Esophagus squamous epithelium (tissue), 5 donors: ENCODE measurements at regions not wholly inside any gene's neighbourhood (a gene's known extent, or its start where the extent isn't known, plus 50 kb on each side); places are given as distances from the start of the nearest gene placed in this dataset.

Source experiments
- DNase-seq: peaks from one replicate; lab custom pipeline; 2025; lab: John Stamatoyannopoulos, UW
- H3K27ac ChIP-seq, 4 donors: fragments of 200-600 bp; sonication (generic); one replicate each; pipeline ENCODE4 v1.5.1; 2016 to 2019; ENCODE audit warnings: mild to moderate bottlenecking in 1 of 4
- H3K27me3 ChIP-seq, 4 donors: fragments of 200-600 bp; sonication (generic); 1 replicate in 3 of 4; 2 replicates in 1 of 4; pipeline versions ENCODE4 v1.5.1 to v1.6.0; 2017 to 2021; ENCODE audit warnings: antibody characterized with exemption in 1 of 4
- H3K36me3 ChIP-seq, 3 donors: fragments of 200-600 bp; sonication (generic); one replicate each; pipeline ENCODE4 v1.5.1; 2016 to 2019
- H3K4me1 ChIP-seq, 3 donors: fragments of 200-600 bp; sonication (generic); one replicate each; pipeline ENCODE4 v1.5.1; 2017 to 2019
- H3K4me3 ChIP-seq, 4 donors: fragments of 200-600 bp; sonication (generic); 1 replicate in 3 of 4; 2 replicates in 1 of 4; pipeline ENCODE4 v1.5.1; 2016 to 2019; ENCODE audit warnings: mild to moderate bottlenecking in 2 of 4, moderate library complexity in 1 of 4
- H3K9me3 ChIP-seq, 3 donors: fragments of 200-600 bp; sonication (generic); one replicate each; pipeline ENCODE4 v1.5.1; 2016 to 2019
- POLR2A ChIP-seq, 4 donors: fragments of 450-650 bp; IDR thresholded peaks; one replicate each; pipeline ENCODE4 v1.6.1; 2017; ENCODE audit warnings: antibody characterized with exemption in 4 of 4, mild to moderate bottlenecking in 4 of 4, moderate library complexity in 3 of 4
- WGBS, 2 donors: methylation state at CpG; one replicate each; pipeline ENCODE4 v1.1.5; 2018; 5-methylcytosine and 5-hydroxymethylcytosine counted together
- intact Hi-C: fragments of 100-400 bp; cut with DNase I; formaldehyde crosslinking; loops from one replicate; pipeline ENCODE4 v1.15.0; 2022
- TF ChIP-seq, protein P1 (sequence below), 6 experiments: fragments of 450-650 bp in 4 of 6; fragments of 200-600 bp in 2 of 6; sonication (generic) in 2 of 6; IDR thresholded peaks; one replicate each; pipeline ENCODE4 v1.5.1; 2016 to 2019; ENCODE audit warnings: antibody characterized with exemption in 6 of 6, mild to moderate bottlenecking in 4 of 6, moderate library complexity in 4 of 6
- donor health status: DM: yes; HTN: yes; CAD: no.

- Histone ChIP-seq H3K36me3 (no peaks in the 10 kb centered on the region), H3K4me3 (no peak overlapping the region), H3K27ac (no peak overlapping the region), H3K4me1 (no peaks in the 10 kb centered on the region), H3K9me3 (no peaks in the 10 kb centered on the region), H3K27me3 (no peaks in the 10 kb centered on the region)
- intact Hi-C loops, result no loop called here
- 71 to 73% methylated on average over 7 to 8 of the region's 8 CpGs for WGBS, 2 donors
- DNase-seq, result no peak
- no peak for TF ChIP-seq POLR2A (IDR thresholded peaks at IDR 0.05)
- TF ChIP-seq, protein P1, sequence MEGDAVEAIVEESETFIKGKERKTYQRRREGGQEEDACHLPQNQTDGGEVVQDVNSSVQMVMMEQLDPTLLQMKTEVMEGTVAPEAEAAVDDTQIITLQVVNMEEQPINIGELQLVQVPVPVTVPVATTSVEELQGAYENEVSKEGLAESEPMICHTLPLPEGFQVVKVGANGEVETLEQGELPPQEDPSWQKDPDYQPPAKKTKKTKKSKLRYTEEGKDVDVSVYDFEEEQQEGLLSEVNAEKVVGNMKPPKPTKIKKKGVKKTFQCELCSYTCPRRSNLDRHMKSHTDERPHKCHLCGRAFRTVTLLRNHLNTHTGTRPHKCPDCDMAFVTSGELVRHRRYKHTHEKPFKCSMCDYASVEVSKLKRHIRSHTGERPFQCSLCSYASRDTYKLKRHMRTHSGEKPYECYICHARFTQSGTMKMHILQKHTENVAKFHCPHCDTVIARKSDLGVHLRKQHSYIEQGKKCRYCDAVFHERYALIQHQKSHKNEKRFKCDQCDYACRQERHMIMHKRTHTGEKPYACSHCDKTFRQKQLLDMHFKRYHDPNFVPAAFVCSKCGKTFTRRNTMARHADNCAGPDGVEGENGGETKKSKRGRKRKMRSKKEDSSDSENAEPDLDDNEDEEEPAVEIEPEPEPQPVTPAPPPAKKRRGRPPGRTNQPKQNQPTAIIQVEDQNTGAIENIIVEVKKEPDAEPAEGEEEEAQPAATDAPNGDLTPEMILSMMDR (IDR thresholded peaks at IDR 0.05), result no peak
Measured at GRCh38 chrX:9087271-9088040, 53.5 kb upstream of the FAM9B start.

DNA sequence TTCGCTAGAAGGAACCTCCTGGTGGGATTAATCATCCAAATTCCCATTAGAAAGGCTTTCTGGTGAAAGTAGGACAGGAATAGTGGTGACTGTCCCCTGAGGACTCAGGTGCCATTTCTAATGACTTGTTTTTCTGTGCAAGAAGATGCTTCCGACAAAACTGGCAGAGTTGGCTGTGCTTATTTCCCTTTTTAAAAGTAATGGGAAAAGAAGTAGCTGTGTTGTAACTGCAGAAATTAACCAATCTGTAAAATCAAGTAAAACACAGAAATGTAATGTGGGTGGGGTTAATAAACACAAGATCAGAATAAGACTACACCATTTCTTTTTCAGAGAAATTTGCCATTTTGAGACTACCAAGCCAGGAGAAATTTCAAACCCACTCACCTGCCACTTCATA is 55.0 kb upstream of the FAM9B start:
- no peak overlapping the region for H3K27ac ChIP-seq
- no peaks in the 10 kb centered on the region for H3K4me1 ChIP-seq
- no peaks in the 10 kb centered on the region for H3K36me3 ChIP-seq
- no peak overlapping the region for H3K4me3 ChIP-seq
- H3K9me3 ChIP-seq, result no peaks in the 10 kb centered on the region
- intact Hi-C loops, result no loop called here
- WGBS, 2 donors, result 74 to 91% methylated on average over 2 of the region's 2 CpGs
- TF ChIP-seq, protein P1 (IDR thresholded peaks at IDR 0.05), result no peak
- TF ChIP-seq POLR2A (IDR thresholded peaks at IDR 0.05), result no peak
- DNase-seq, result no peak
- H3K27me3 ChIP-seq, result no peaks in the 10 kb centered on the region

- intact Hi-C loops, result no loop called here
- H3K36me3 ChIP-seq, result no peaks in the 10 kb centered on the region
- 45 to 83% methylated on average over 1 of the region's 1 CpG for WGBS, 2 donors
- no peak overlapping the region for H3K4me3 ChIP-seq
- no peak overlapping the region for H3K27ac ChIP-seq
- no peaks in the 10 kb centered on the region for H3K4me1 ChIP-seq
- no peaks in the 10 kb centered on the region for H3K9me3 ChIP-seq
- no peak for DNase-seq
- TF ChIP-seq, protein P1 (IDR thresholded peaks at IDR 0.05), result no peak
- TF ChIP-seq POLR2A (IDR thresholded peaks at IDR 0.05), result no peak
- no peaks in the 10 kb centered on the region for H3K27me3 ChIP-seq
Measured at GRCh38 chrX:9090766-9091165, 56.8 kb upstream of the FAM9B start.

DNA sequence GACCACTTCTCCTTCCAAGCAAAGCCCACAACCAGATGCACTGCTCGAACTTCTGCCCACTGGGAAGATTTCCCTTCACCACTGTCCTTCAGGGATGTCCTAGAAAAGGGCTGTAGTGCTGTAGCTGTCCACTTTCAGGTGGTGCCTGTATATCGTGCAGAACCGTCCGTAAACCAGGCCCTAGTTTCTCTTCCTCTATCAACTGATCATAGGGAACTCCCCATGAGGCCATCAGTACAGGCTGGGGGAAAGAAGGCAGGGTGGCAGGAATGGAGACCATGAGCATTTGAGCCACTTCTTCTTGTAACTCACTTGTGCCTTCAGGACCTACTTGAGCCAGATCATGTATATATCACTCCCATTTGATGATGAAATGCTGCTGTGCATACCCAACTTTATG is 57.3 kb upstream of the FAM9B start:
- no peak overlapping the region for H3K4me3 ChIP-seq
- no peak for DNase-seq
- no peaks in the 10 kb centered on the region for H3K9me3 ChIP-seq
- H3K36me3 ChIP-seq, result no peaks in the 10 kb centered on the region
- no peak overlapping the region for H3K27ac ChIP-seq
- intact Hi-C loops, result no loop called here
- no peaks in the 10 kb centered on the region for H3K27me3 ChIP-seq
- H3K4me1 ChIP-seq, result no peaks in the 10 kb centered on the region
- 79% methylated on average over 4 of the region's 4 CpGs; no CpG with 5 or more reads in 1 of the 2 donors for WGBS, 2 donors
- TF ChIP-seq POLR2A (IDR thresholded peaks at IDR 0.05), result no peak
- TF ChIP-seq, protein P1 (IDR thresholded peaks at IDR 0.05), result no peak

DNA sequence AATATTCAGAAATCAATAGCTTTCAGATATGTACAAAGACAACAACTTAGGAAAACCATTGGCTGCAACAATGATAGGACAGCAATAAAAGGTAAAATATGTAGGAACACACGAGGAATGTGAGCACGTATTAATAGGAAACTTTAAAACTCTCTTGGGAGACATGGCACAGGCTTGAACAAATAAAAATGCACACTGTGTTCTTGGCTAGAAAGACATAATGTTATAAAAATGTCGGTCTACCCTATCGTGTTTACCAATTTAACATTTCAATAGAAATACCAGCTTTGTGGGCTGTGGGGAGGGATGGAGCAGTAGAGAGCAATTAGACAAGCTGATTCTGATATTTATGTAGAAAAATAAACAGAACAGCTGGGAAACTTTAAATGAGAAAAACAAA is 69.0 kb upstream of the FAM9B start:
- Histone ChIP-seq H3K27ac (no peak overlapping the region), H3K4me3 (no peak overlapping the region), H3K36me3 (no peaks in the 10 kb centered on the region), H3K4me1 (no peaks in the 10 kb centered on the region), H3K27me3 (no peaks in the 10 kb centered on the region), H3K9me3 (no peaks in the 10 kb centered on the region)
- WGBS, 2 donors, result 55% methylated on average over 4 of the region's 4 CpGs
- no peak for TF ChIP-seq POLR2A (IDR thresholded peaks at IDR 0.05)
- DNase-seq, result no peak
- intact Hi-C loops, result no loop called here
